WTC11 (cell line): ENCODE measurements at regions not wholly inside any gene's neighbourhood (a gene's known extent, or its start where the extent isn't known, plus 50 kb on each side); places are given as distances from the start of the nearest gene placed in this dataset.

ENCODE experiments used
- ATAC-seq: fragments of 200-7000 bp; cut with Tn5 transposase; 2 replicates; pipeline ENCODE4 v1.10.0; 2021; ENCODE audit warnings: mild to moderate bottlenecking, moderate library complexity
- CTCF ChIA-PET: fragments of 300-600 bp; sonication (Branson Sonifier 250); formaldehyde crosslinking; loops from one replicate; lab custom pipeline; 2021; ENCODE audit warnings: antibody characterized with exemption; lab: Charles Lee
- POLR2A ChIA-PET: fragments of 350-600 bp; sonication (Branson Sonifier 250); formaldehyde crosslinking; loops from one replicate; lab custom pipeline; 2021; ENCODE audit warnings: antibody characterized with exemption; lab: Charles Lee
- DNase-seq: peaks from one replicate; pipeline ENCODE4 v3.0.0; 2021; ENCODE audit warnings: low spot score
- H3K27ac Mint-ChIP-seq: 2 replicates; pipeline ENCODE4 v1.8.0; 2021; ENCODE audit warnings: mixed read lengths
- H3K27me3 Mint-ChIP-seq: 2 replicates; pipeline ENCODE4 v1.8.0; 2021; ENCODE audit warnings: low read depth, mild to moderate bottlenecking, moderate library complexity, mixed read lengths
- H3K36me3 Mint-ChIP-seq: 2 replicates; pipeline ENCODE4 v1.8.0; 2021; ENCODE audit warnings: mixed read lengths
- H3K4me1 Mint-ChIP-seq: 2 replicates; pipeline ENCODE4 v1.8.0; 2022; ENCODE audit warnings: mixed read lengths
- H3K4me3 Mint-ChIP-seq: 2 replicates; pipeline ENCODE4 v1.8.0; 2021; ENCODE audit warnings: mild to moderate bottlenecking, moderate library complexity, mixed read lengths
- H3K9me3 Mint-ChIP-seq: 2 replicates; pipeline ENCODE4 v1.8.0; 2021; ENCODE audit warnings: mixed read lengths
- AFF4 ChIP-seq: sonication (generic); formaldehyde crosslinking; IDR thresholded peaks from 2 replicates; pipeline ENCODE4 v1.8.1; 2023; ENCODE audit warnings: mild to moderate bottlenecking, missing genetic modification reagents, borderline replicate concordance
- ARID4B ChIP-seq: sonication (generic); formaldehyde crosslinking; IDR thresholded peaks from 2 replicates; pipeline ENCODE4 v1.8.0; 2023; ENCODE audit warnings: missing genetic modification reagents, mild to moderate bottlenecking, borderline replicate concordance
- ESRRA ChIP-seq: sonication (generic); formaldehyde crosslinking; IDR thresholded peaks from 2 replicates; pipeline ENCODE4 v1.8.1; 2022; ENCODE audit warnings: mild to moderate bottlenecking, missing genetic modification reagents, borderline replicate concordance
- HMGA2 ChIP-seq: fragments of 250-450 bp; sonication (Bioruptor Pico); IDR thresholded peaks from 2 replicates; pipeline ENCODE4 v1.4.0; 2021; ENCODE audit warnings: mild to moderate bottlenecking, moderate library complexity
- HMGXB4 ChIP-seq: sonication (generic); formaldehyde crosslinking; IDR thresholded peaks from 2 replicates; pipeline ENCODE4 v1.8.1; 2023; ENCODE audit warnings: mild to moderate bottlenecking, moderate library complexity, missing genetic modification reagents
- JUN ChIP-seq: sonication (generic); formaldehyde crosslinking; IDR thresholded peaks from 2 replicates; pipeline ENCODE4 v1.8.0; 2023; ENCODE audit warnings: mild to moderate bottlenecking, missing genetic modification reagents
- MXD4 ChIP-seq: fragments of 250-450 bp; sonication (Bioruptor Pico); IDR thresholded peaks from 2 replicates; pipeline ENCODE4 v1.8.0; 2021; ENCODE audit warnings: mild to moderate bottlenecking, moderate library complexity, borderline replicate concordance
- NFATC4 ChIP-seq: fragments of 250-450 bp; sonication (Bioruptor Pico); IDR thresholded peaks from 2 replicates; pipeline ENCODE4 v1.9.0; 2021; ENCODE audit warnings: mild to moderate bottlenecking
- NR1H2 ChIP-seq: sonication (generic); formaldehyde crosslinking; IDR thresholded peaks from 2 replicates; pipeline ENCODE4 v1.9.0; 2021; ENCODE audit warnings: mild to moderate bottlenecking, moderate library complexity, missing genetic modification reagents
- NR2C2 ChIP-seq: sonication (generic); formaldehyde crosslinking; IDR thresholded peaks from 2 replicates; pipeline ENCODE4 v1.8.0; 2022; ENCODE audit warnings: mild to moderate bottlenecking, missing genetic modification reagents
- TCF7 ChIP-seq: sonication (generic); formaldehyde crosslinking; IDR thresholded peaks from 2 replicates; pipeline ENCODE4 v1.8.0; 2022; ENCODE audit warnings: mild to moderate bottlenecking, low read depth, missing genetic modification reagents, moderate library complexity
- ZBTB21 ChIP-seq: sonication (generic); formaldehyde crosslinking; IDR thresholded peaks from 2 replicates; pipeline ENCODE4 v1.8.1; 2023; ENCODE audit warnings: mild to moderate bottlenecking, missing genetic modification reagents, borderline replicate concordance
- ZNF121 ChIP-seq: sonication (generic); formaldehyde crosslinking; IDR thresholded peaks from 2 replicates; pipeline ENCODE4 v1.8.0; 2023; ENCODE audit warnings: missing genetic modification reagents
- ZNF138 ChIP-seq: sonication (generic); formaldehyde crosslinking; conservative IDR thresholded peaks from 2 replicates; pipeline ENCODE4 v1.8.1; 2022; ENCODE audit warnings: mild to moderate bottlenecking, moderate library complexity, missing genetic modification reagents
- ZNF219 ChIP-seq: sonication (generic); formaldehyde crosslinking; IDR thresholded peaks from 2 replicates; pipeline ENCODE4 v1.8.0; 2023; ENCODE audit warnings: missing genetic modification reagents, mild to moderate bottlenecking, borderline replicate concordance
- ZNF281 ChIP-seq: sonication (generic); formaldehyde crosslinking; IDR thresholded peaks from 2 replicates; pipeline ENCODE4 v1.8.0; 2023; ENCODE audit warnings: mild to moderate bottlenecking, missing genetic modification reagents
- ZNF396 ChIP-seq: fragments of 250-450 bp; sonication (Bioruptor Pico); IDR thresholded peaks from 2 replicates; pipeline ENCODE4 v1.8.0; 2021; ENCODE audit warnings: mild to moderate bottlenecking, moderate library complexity, borderline replicate concordance
- ZSCAN18 ChIP-seq: fragments of 250-450 bp; sonication (Bioruptor Pico); IDR thresholded peaks from 2 replicates; pipeline ENCODE4 v2.1.2; 2022; ENCODE audit warnings: mild to moderate bottlenecking, moderate library complexity

GRCh38 chr4:166482758-166483157 is 609.7 kb downstream of the TLL1 start:
- CTCF ChIA-PET, result no interaction called here
- no peaks in the 10 kb centered on the region for H3K27me3 Mint-ChIP-seq
- POLR2A ChIA-PET, result no interaction called here
- no peaks in the 10 kb centered on the region for H3K9me3 Mint-ChIP-seq
- no peak for DNase-seq
- H3K36me3 Mint-ChIP-seq, result no peaks in the 10 kb centered on the region
- H3K4me3 Mint-ChIP-seq, result no peak overlapping the region
- H3K27ac Mint-ChIP-seq, result no peak overlapping the region
- no peak for ATAC-seq
- no peaks in the 10 kb centered on the region for H3K4me1 Mint-ChIP-seq
- no peak for TF ChIP-seq ESRRA (CRISPR knock-in tag)
- TF ChIP-seq NR2C2, result no peak
- no peak for TF ChIP-seq ZNF219 (CRISPR knock-in tag)
- no peak for TF ChIP-seq ZNF396 (CRISPR knock-in tag)
- TF ChIP-seq HMGA2 (CRISPR knock-in tag), result no peak
- TF ChIP-seq ZNF281 (CRISPR knock-in tag), result no peak
- TF ChIP-seq MXD4 (CRISPR knock-in tag), result no peak
- no peak for TF ChIP-seq NR1H2 (CRISPR knock-in tag)
- TF ChIP-seq, all 79 proteins: peak for 0

- Mint-ChIP-seq H3K4me1 (peaks cover 6% of the 10 kb centered on the region), H3K27ac (no peak overlapping the region), H3K9me3 (no peaks in the 10 kb centered on the region), H3K27me3 (no peaks in the 10 kb centered on the region), H3K36me3 (no peaks in the 10 kb centered on the region), H3K4me3 (no peak overlapping the region)
- DNase-seq, result no peak
- ChIA-PET POLR2A (no interaction called here), CTCF (interaction anchor here (1.0 kb wide), 1 partner anchor 11 kb away, joined by 3 read pairs; no protein-coding TSS in a partner anchor)
- peak; percentile 56; the same call in 1 of the 2 replicates for ATAC-seq
- no peak for TF ChIP-seq TCF7 (CRISPR knock-in tag)
- no peak for TF ChIP-seq JUN (CRISPR knock-in tag)
- TF ChIP-seq HMGXB4, result no peak
- TF ChIP-seq ZNF121 (CRISPR knock-in tag), result no peak
- TF ChIP-seq ZNF219 (CRISPR knock-in tag), result no peak
- no peak for TF ChIP-seq ZNF138 (CRISPR knock-in tag)
- no peak for TF ChIP-seq ARID4B (CRISPR knock-in tag)
- no peak for TF ChIP-seq ZNF281 (CRISPR knock-in tag)
- TF ChIP-seq AFF4 (CRISPR knock-in tag), result no peak
- no peak for TF ChIP-seq NFATC4 (CRISPR knock-in tag)
- no peak for TF ChIP-seq ZSCAN18
- TF ChIP-seq ZBTB21, result no peak
Measured at GRCh38 chr4:166491635-166492034, 618.6 kb downstream of the TLL1 start.
